ENCODE measurements at regions not wholly inside any gene's neighbourhood (a gene's known extent, or its start where the extent isn't known, plus 50 kb on each side); places are given as distances from the start of the nearest gene placed in this dataset.

GRCh38 chr5:57816108-57816507, 333.5 kb upstream of the ACTBL2 start:
- no peak overlapping the region for H3K4me3 ChIP-seq (ENCODE audit: low read depth, low read length)
- TF ChIP-seq MYC (IDR thresholded peaks at IDR 0.05; ENCODE audit: low read depth, low read length): no peak
- TF ChIP-seq, protein P1, sequence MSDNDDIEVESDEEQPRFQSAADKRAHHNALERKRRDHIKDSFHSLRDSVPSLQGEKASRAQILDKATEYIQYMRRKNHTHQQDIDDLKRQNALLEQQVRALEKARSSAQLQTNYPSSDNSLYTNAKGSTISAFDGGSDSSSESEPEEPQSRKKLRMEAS (IDR thresholded peaks at IDR 0.05; ENCODE audit: low read depth, low read length): no peak
- TF ChIP-seq, protein P2, sequence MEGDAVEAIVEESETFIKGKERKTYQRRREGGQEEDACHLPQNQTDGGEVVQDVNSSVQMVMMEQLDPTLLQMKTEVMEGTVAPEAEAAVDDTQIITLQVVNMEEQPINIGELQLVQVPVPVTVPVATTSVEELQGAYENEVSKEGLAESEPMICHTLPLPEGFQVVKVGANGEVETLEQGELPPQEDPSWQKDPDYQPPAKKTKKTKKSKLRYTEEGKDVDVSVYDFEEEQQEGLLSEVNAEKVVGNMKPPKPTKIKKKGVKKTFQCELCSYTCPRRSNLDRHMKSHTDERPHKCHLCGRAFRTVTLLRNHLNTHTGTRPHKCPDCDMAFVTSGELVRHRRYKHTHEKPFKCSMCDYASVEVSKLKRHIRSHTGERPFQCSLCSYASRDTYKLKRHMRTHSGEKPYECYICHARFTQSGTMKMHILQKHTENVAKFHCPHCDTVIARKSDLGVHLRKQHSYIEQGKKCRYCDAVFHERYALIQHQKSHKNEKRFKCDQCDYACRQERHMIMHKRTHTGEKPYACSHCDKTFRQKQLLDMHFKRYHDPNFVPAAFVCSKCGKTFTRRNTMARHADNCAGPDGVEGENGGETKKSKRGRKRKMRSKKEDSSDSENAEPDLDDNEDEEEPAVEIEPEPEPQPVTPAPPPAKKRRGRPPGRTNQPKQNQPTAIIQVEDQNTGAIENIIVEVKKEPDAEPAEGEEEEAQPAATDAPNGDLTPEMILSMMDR (IDR thresholded peaks at IDR 0.05; ENCODE audit: low read depth, low read length): no peak
- TF ChIP-seq POLR2A (IDR thresholded peaks at IDR 0.05; ENCODE audit: extremely low read depth, insufficient read length): no peak
- no peak for DNase-seq (ENCODE audit: low read depth)

DNA sequence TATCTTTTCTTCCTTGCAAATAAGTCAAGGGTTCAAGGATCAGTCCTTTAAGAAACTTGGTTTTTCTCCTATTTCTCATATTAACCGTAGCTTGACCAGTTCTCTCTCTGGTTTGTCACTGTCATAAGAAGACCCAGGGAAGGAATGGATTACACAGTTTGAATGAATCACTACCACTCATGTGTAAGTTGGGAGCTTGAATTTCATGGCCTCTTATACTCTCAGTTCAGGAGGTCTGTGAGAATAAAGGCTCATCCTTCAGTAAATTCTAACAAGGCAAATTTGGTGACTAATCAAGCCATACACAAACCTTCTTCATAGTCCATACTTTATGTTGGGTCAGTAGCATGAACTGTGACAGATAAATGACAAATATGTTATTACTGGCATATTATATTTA, 323.1 kb upstream of the ACTBL2 start:
- no peak overlapping the region for H3K4me3 ChIP-seq (ENCODE audit: low read depth, low read length)
- TF ChIP-seq, protein P2 (IDR thresholded peaks at IDR 0.05; ENCODE audit: low read depth, low read length): no peak
- TF ChIP-seq MYC (IDR thresholded peaks at IDR 0.05; ENCODE audit: low read depth, low read length): no peak
- TF ChIP-seq, protein P1 (IDR thresholded peaks at IDR 0.05; ENCODE audit: low read depth, low read length): no peak
- no peak for TF ChIP-seq POLR2A (IDR thresholded peaks at IDR 0.05; ENCODE audit: extremely low read depth, insufficient read length)
- no peak for DNase-seq (ENCODE audit: low read depth)

DNA sequence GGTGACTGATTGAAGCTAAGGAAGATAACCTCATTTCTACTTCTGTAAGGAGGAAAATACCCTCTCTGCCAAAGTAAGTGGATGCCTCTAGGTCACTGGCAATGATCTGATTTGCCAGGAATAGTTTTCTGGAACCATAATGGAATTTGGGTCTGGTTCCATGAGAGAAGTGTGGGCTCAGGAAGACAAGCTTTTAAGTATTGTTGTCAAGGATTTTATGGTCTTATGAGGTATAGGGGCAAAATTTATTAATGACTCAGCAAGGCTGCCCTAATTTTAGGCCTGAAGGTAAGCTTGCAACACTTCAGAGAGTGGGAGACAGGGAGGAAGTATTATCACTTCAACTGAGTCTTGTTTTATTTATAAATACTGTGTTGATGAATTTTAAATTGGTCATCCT, 322.6 kb upstream of the ACTBL2 start:
- no peak overlapping the region for H3K4me3 ChIP-seq (ENCODE audit: low read depth, low read length)
- no peak for DNase-seq (ENCODE audit: low read depth)
- TF ChIP-seq, protein P2 (IDR thresholded peaks at IDR 0.05; ENCODE audit: low read depth, low read length): no peak
- TF ChIP-seq, protein P1 (IDR thresholded peaks at IDR 0.05; ENCODE audit: low read depth, low read length): no peak
- TF ChIP-seq MYC (IDR thresholded peaks at IDR 0.05; ENCODE audit: low read depth, low read length) (no peak), POLR2A (IDR thresholded peaks at IDR 0.05; ENCODE audit: extremely low read depth, insufficient read length) (no peak)

DNA sequence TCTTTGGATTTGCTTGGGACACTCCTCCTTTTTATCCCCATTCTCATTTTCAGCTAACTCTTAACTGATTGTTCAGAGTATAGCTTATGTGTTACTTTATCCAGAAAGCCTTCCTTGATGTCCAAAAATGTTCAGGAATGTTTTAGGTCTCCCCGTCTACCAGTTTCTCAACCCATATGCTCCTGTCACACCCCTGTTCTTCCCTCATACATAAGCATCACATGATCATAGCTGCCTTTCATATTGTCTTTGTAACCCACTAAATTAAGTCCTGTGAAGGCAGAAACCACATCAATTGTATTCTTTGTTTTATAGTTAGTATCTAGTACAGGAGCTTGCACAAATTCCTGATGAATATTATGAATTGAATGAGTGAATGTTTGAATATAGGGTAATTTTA, 321.9 kb upstream of the ACTBL2 start:
- DNase-seq (ENCODE audit: low read depth): no peak
- TF ChIP-seq, protein P2 (IDR thresholded peaks at IDR 0.05; ENCODE audit: low read depth, low read length): no peak
- TF ChIP-seq MYC (IDR thresholded peaks at IDR 0.05; ENCODE audit: low read depth, low read length) (no peak), POLR2A (IDR thresholded peaks at IDR 0.05; ENCODE audit: extremely low read depth, insufficient read length) (no peak)
- TF ChIP-seq, protein P1 (IDR thresholded peaks at IDR 0.05; ENCODE audit: low read depth, low read length): no peak
- H3K4me3 ChIP-seq (ENCODE audit: low read depth, low read length): no peak overlapping the region

DNA sequence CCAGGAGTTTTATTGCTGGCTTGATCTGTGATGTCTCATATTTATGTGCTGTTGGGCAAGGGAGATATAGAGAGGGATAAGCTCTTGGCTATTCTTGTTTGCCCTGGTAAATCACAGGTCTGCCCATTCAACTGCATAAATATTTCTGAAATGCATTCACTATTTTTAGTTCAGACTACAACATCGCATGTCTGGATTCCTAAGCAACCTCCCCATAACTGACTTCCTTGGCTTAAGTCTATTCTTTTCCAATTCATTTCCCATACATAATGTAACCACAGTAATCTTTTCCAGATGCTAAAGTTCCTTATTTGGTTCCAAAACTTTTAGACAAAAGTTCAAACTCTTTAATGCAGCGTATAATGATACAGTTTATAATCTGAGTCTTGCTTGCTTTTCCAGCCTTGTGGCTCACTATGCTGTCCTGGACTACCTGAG, 321.4 kb upstream of the ACTBL2 start:
- TF ChIP-seq, protein P1 (IDR thresholded peaks at IDR 0.05; ENCODE audit: low read depth, low read length): no peak
- TF ChIP-seq MYC (IDR thresholded peaks at IDR 0.05; ENCODE audit: low read depth, low read length) (no peak), POLR2A (IDR thresholded peaks at IDR 0.05; ENCODE audit: extremely low read depth, insufficient read length) (no peak)
- TF ChIP-seq, protein P2 (IDR thresholded peaks at IDR 0.05; ENCODE audit: low read depth, low read length): no peak
- DNase-seq (ENCODE audit: low read depth): no peak
- no peak overlapping the region for H3K4me3 ChIP-seq (ENCODE audit: low read depth, low read length)
